ENCODE measurements at regions not wholly inside any gene's neighbourhood (a gene's known extent, or its start where the extent isn't known, plus 50 kb on each side); places are given as distances from the start of the nearest gene placed in this dataset.

DNA sequence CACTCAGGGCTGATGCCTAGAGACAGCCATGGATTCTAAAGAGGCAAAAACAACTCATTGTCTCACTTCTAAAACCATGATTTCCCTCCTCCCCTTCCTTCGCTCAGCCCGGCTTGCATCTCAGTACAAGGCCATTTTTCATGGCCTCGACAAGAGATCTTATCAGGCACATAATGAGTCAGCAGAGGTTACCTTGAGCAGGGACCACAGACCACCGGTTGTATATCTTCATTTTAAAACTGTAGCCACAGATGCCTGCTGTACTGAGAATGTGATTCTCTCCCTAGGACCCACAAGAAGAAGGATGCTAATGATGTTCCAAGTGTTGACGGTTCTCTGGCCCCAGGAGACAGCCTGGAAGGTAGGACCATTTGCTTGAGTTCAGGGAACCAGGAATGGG lies 331.9 kb downstream of the AJAP1 start:
- TF ChIP-seq, protein P1, sequence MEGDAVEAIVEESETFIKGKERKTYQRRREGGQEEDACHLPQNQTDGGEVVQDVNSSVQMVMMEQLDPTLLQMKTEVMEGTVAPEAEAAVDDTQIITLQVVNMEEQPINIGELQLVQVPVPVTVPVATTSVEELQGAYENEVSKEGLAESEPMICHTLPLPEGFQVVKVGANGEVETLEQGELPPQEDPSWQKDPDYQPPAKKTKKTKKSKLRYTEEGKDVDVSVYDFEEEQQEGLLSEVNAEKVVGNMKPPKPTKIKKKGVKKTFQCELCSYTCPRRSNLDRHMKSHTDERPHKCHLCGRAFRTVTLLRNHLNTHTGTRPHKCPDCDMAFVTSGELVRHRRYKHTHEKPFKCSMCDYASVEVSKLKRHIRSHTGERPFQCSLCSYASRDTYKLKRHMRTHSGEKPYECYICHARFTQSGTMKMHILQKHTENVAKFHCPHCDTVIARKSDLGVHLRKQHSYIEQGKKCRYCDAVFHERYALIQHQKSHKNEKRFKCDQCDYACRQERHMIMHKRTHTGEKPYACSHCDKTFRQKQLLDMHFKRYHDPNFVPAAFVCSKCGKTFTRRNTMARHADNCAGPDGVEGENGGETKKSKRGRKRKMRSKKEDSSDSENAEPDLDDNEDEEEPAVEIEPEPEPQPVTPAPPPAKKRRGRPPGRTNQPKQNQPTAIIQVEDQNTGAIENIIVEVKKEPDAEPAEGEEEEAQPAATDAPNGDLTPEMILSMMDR (IDR thresholded peaks at IDR 0.05): no peak
- TF ChIP-seq POLR2A (IDR thresholded peaks at IDR 0.05): no peak
